ENCODE measurements at regions not wholly inside any gene's neighbourhood (a gene's known extent, or its start where the extent isn't known, plus 50 kb on each side); places are given as distances from the start of the nearest gene placed in this dataset.

DNA sequence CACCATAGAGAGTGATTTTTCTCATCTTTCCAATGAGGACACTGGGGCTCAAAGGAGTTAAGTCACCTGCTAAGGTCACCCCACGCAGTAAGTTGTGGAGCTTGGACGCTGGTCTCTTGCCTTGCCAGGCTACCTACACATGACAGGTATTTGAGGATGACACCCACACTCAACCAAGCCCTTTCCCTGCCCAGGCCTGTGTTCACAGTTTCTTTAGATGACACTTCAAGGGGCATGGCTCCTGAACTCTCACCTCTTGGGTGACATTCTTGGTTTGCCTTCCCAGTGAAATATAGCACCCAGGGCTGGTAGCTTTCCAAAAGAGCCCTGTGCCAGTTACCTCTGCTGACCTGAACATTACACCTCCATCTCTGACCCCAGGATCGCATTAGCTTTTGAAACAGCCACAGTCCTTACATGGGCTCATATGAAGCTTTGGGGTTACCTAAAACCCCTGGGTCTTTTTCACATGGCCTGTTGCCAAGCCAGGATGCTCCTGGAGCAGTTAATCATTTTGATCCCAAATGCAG is 148.0 kb downstream of the RPLP1 start:
- ATAC-seq (ENCODE audit: insufficient read depth, low read depth) (no peak), DNase-seq (no peak)
- Histone ChIP-seq H3K79me2 (ENCODE audit: insufficient read depth, low read length) (no peaks in the 10 kb centered on the region), H4K20me1 (ENCODE audit: insufficient read depth, low read length) (no peaks in the 10 kb centered on the region), H3K36me3 (ENCODE audit: insufficient read depth, low read length) (no peaks in the 10 kb centered on the region), H2AFZ (ENCODE audit: low read depth, low read length) (no peak overlapping the region), H3K9ac (ENCODE audit: low read depth, low read length) (no peak overlapping the region), H3K4me2 (ENCODE audit: insufficient read depth, low read length) (no peak overlapping the region), H3K9me3 (ENCODE audit: insufficient read depth, low read length, severe bottlenecking) (no peaks in the 10 kb centered on the region), H3K27ac (ENCODE audit: low read length) (no peak overlapping the region), H3K4me3 (ENCODE audit: low read depth in 1 of 2, low read length in 2 of 2) (no peak overlapping the region), H3K27me3 (ENCODE audit: insufficient read depth, low read length, poor library complexity) (no peaks in the 10 kb centered on the region), H3K4me1 (ENCODE audit: insufficient read depth, low read length) (no peaks in the 10 kb centered on the region)
- no peak for TF ChIP-seq EZH2 (IDR thresholded peaks at IDR 0.05; ENCODE audit: borderline replicate concordance, low read depth, low read length, severe bottlenecking)
- TF ChIP-seq, protein P1, sequence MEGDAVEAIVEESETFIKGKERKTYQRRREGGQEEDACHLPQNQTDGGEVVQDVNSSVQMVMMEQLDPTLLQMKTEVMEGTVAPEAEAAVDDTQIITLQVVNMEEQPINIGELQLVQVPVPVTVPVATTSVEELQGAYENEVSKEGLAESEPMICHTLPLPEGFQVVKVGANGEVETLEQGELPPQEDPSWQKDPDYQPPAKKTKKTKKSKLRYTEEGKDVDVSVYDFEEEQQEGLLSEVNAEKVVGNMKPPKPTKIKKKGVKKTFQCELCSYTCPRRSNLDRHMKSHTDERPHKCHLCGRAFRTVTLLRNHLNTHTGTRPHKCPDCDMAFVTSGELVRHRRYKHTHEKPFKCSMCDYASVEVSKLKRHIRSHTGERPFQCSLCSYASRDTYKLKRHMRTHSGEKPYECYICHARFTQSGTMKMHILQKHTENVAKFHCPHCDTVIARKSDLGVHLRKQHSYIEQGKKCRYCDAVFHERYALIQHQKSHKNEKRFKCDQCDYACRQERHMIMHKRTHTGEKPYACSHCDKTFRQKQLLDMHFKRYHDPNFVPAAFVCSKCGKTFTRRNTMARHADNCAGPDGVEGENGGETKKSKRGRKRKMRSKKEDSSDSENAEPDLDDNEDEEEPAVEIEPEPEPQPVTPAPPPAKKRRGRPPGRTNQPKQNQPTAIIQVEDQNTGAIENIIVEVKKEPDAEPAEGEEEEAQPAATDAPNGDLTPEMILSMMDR (IDR thresholded peaks at IDR 0.05; ENCODE audit: borderline replicate concordance, extremely low read depth, low read length, poor library complexity, severe bottlenecking), result no peak

DNA sequence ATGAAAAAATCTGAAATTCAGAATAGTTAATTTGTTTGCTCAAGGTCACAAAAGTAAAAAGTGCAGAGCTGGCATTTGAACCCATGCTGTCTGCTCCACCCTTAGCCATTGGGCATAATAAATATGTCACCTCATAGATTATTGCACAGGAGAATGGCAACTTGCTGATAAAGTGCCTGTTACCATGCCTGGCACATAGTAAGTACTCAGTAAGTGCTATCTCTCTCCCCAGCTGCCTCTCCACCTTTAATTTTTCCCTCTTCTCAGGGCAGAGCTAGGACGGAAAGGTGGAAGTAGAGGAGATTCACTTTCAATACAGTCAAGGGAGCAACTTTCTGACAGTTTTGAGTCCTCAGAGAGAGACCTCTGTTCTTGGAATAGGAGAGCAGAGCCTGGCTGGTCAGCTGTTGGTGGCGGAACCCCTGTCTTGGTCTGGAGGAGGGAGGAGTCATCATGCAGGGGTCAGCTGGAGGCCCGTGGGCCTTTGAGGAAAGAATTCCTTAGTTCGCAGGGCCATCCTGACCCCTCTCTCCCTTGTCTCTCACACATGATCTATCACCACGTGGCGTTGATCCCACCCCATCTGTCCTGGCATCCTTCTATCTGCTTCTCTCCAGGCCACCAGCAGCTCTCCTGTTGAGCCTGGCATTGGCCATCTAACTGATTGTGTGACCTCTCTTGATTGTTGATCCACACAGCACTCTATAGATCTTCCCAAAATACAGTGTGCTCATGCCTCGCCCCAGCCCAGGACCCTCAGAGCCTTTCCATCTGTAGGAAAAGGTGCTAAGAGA is 149.3 kb downstream of the RPLP1 start:
- Histone ChIP-seq H3K9me3 (ENCODE audit: insufficient read depth, low read length, severe bottlenecking) (no peaks in the 10 kb centered on the region), H3K4me2 (ENCODE audit: insufficient read depth, low read length) (no peak overlapping the region), H3K4me1 (ENCODE audit: insufficient read depth, low read length) (no peaks in the 10 kb centered on the region), H3K79me2 (ENCODE audit: insufficient read depth, low read length) (no peaks in the 10 kb centered on the region), H3K27ac (ENCODE audit: low read length) (no peak overlapping the region), H2AFZ (ENCODE audit: low read depth, low read length) (no peak overlapping the region), H3K9ac (ENCODE audit: low read depth, low read length) (no peak overlapping the region), H4K20me1 (ENCODE audit: insufficient read depth, low read length) (no peaks in the 10 kb centered on the region), H3K36me3 (ENCODE audit: insufficient read depth, low read length) (no peaks in the 10 kb centered on the region), H3K4me3 (ENCODE audit: low read depth in 1 of 2, low read length in 2 of 2) (no peak overlapping the region), H3K27me3 (ENCODE audit: insufficient read depth, low read length, poor library complexity) (no peaks in the 10 kb centered on the region)
- TF ChIP-seq, protein P1 (IDR thresholded peaks at IDR 0.05; ENCODE audit: borderline replicate concordance, extremely low read depth, low read length, poor library complexity, severe bottlenecking), result no peak
- TF ChIP-seq EZH2 (IDR thresholded peaks at IDR 0.05; ENCODE audit: borderline replicate concordance, low read depth, low read length, severe bottlenecking), result no peak
- ATAC-seq (ENCODE audit: insufficient read depth, low read depth) (no peak), DNase-seq (no peak)

DNA sequence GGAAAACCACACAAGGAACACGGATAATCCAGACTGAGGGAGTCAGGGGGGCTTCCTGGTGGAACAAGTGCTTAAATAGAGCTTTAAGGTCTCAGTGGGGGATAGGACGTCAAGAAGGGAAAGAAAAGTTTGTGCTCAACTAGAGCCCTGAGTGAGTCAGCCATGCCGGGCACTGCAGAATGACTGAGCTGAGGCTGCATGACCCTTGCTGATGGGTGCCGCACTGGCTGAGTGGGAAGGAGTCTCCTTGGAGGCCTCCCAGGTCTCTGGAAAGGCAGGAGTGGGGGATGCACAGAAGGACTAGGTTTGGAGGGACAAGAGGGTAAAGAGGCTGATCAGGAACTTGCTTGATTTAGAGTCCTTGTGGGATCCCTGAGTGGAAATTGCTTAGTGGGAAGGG is 150.3 kb downstream of the RPLP1 start:
- DNase-seq (no peak), ATAC-seq (ENCODE audit: insufficient read depth, low read depth) (no peak)
- Histone ChIP-seq H3K4me3 (ENCODE audit: low read depth in 1 of 2, low read length in 2 of 2) (no peak overlapping the region), H3K27me3 (ENCODE audit: insufficient read depth, low read length, poor library complexity) (no peaks in the 10 kb centered on the region), H3K9me3 (ENCODE audit: insufficient read depth, low read length, severe bottlenecking) (no peaks in the 10 kb centered on the region), H3K9ac (ENCODE audit: low read depth, low read length) (no peak overlapping the region), H2AFZ (ENCODE audit: low read depth, low read length) (no peak overlapping the region), H3K36me3 (ENCODE audit: insufficient read depth, low read length) (no peaks in the 10 kb centered on the region), H3K79me2 (ENCODE audit: insufficient read depth, low read length) (no peaks in the 10 kb centered on the region), H3K4me1 (ENCODE audit: insufficient read depth, low read length) (no peaks in the 10 kb centered on the region), H3K4me2 (ENCODE audit: insufficient read depth, low read length) (no peak overlapping the region), H4K20me1 (ENCODE audit: insufficient read depth, low read length) (no peaks in the 10 kb centered on the region), H3K27ac (ENCODE audit: low read length) (no peak overlapping the region)
- TF ChIP-seq, protein P1 (IDR thresholded peaks at IDR 0.05; ENCODE audit: borderline replicate concordance, extremely low read depth, low read length, poor library complexity, severe bottlenecking), result no peak
- no peak for TF ChIP-seq EZH2 (IDR thresholded peaks at IDR 0.05; ENCODE audit: borderline replicate concordance, low read depth, low read length, severe bottlenecking)
